Left lung (tissue), 4 donors: ENCODE measurements at regions not wholly inside any gene's neighbourhood (a gene's known extent, or its start where the extent isn't known, plus 50 kb on each side); places are given as distances from the start of the nearest gene placed in this dataset.
A peak's percentile ranks its signal among the peaks of the same experiment; 100 is the strongest.
"Not testable (repeated sequence)": the region's sequence is repeated elsewhere in the genome, so short reads cannot be mapped to it uniquely, and the experiment has no call there.

Experiments
- ATAC-seq: fragments of 200-7000 bp; cut with Tn5 transposase; one replicate; pipeline ENCODE4 v1.9.1; 2020; ENCODE audit warnings: moderate library complexity
- DNase-seq, 4 donors: peaks; one replicate each; pipeline ENCODE4 v3.0.0-alpha.2; 2013 to 2020
- H3K27ac ChIP-seq, 2 donors: fragments of 200-600 bp; sonication (generic) in 1 of 2; one replicate each; pipeline versions ENCODE4 v1.5.0 to v1.8.0; 2020 to 2021
- H3K27me3 ChIP-seq, 2 donors: fragments of 200-600 bp; sonication (generic) in 1 of 2; one replicate each; pipeline versions ENCODE4 v1.5.0 to v1.8.0; 2020 to 2021
- H3K36me3 ChIP-seq, 2 donors: fragments of 200-600 bp; sonication (generic) in 1 of 2; one replicate each; pipeline versions ENCODE4 v1.5.0 to v1.8.0; 2020 to 2021
- H3K4me1 ChIP-seq, 2 donors: fragments of 200-600 bp; one replicate each; pipeline ENCODE4 v1.8.0; 2021
- H3K4me3 ChIP-seq, 2 donors: fragments of 200-600 bp; sonication (generic) in 1 of 2; one replicate each; pipeline versions ENCODE4 v1.5.0 to v1.8.0; 2020 to 2021; ENCODE audit warnings: mild to moderate bottlenecking in 1 of 2
- H3K9me3 ChIP-seq, 2 donors: fragments of 200-600 bp; sonication (generic) in 1 of 2; one replicate each; pipeline versions ENCODE4 v1.5.0 to v1.8.0; 2020 to 2021
- intact Hi-C, 2 donors: fragments of 100-400 bp; cut with DNase I; formaldehyde crosslinking; loops; one replicate each; pipeline versions ENCODE4 v1.11.2 to v1.14.2; 2022
- TF ChIP-seq, protein P1 (sequence below), 2 donors: fragments of 200-600 bp; sonication (generic) in 1 of 2; IDR thresholded peaks; one replicate each; pipeline versions ENCODE4 v1.5.0 to v1.8.0; 2021; ENCODE audit warnings: antibody characterized with exemption in 2 of 2
- donor health status: DM: no; HTN: yes; CAD: no.
- donor health status: DM: no; HTN: no; CAD: no.

DNA sequence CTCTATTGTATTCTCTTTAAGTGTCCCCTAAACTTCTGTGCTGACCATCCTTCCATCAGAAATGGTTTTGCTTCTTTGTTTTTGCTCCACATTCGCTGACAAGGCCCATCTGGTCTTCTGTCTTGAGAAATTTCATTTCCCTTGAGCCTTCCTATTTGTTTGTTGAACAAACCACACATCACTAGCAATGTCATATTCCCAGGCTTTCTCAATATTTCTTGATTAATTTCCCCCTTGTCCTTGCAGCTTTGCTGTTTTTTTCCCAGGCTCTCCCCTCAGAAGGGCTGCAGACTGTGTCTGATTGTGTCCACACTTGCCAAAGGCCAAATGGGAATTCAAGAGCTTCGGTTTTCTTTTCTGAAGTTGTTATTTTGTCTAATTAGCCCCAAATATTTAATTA lies 158.9 kb downstream of the MID1IP1 start:
- DNase-seq = peak in 1 of 4 donors; percentile 14
- no peaks in the 10 kb centered on the region for H3K27me3 ChIP-seq
- TF ChIP-seq, protein P1, sequence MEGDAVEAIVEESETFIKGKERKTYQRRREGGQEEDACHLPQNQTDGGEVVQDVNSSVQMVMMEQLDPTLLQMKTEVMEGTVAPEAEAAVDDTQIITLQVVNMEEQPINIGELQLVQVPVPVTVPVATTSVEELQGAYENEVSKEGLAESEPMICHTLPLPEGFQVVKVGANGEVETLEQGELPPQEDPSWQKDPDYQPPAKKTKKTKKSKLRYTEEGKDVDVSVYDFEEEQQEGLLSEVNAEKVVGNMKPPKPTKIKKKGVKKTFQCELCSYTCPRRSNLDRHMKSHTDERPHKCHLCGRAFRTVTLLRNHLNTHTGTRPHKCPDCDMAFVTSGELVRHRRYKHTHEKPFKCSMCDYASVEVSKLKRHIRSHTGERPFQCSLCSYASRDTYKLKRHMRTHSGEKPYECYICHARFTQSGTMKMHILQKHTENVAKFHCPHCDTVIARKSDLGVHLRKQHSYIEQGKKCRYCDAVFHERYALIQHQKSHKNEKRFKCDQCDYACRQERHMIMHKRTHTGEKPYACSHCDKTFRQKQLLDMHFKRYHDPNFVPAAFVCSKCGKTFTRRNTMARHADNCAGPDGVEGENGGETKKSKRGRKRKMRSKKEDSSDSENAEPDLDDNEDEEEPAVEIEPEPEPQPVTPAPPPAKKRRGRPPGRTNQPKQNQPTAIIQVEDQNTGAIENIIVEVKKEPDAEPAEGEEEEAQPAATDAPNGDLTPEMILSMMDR (IDR thresholded peaks at IDR 0.05) = no peak

DNA sequence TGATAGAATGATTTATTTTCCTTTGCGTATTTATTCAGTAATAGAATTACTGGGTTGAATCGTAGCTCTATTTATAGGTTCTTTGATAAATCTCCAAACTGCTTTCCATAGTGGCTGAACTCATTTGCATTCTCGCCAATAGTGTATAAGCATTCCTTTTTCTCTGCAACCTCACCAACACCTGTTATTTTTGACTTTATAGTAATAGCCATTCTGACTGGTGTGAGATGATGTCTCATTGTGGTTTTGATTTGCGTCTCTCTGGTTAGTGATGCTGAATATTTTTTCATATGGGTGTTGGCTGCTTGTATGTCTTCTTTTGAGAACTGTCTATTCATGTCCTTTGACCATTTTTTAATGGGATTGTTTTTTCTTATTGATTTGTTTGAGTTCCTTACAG lies 160.7 kb downstream of the MID1IP1 start:
- intact Hi-C loops = no loop called here
- Histone ChIP-seq H3K36me3 (no peaks in the 10 kb centered on the region), H3K9me3 (peaks cover 0 to 6% of the 10 kb centered on the region in 2 donors), H3K27me3 (no peaks in the 10 kb centered on the region), H3K27ac (no peak overlapping the region), H3K4me3 (no peak overlapping the region), H3K4me1 (no peaks in the 10 kb centered on the region)
- ATAC-seq (no peak), DNase-seq (no peak)
- TF ChIP-seq, protein P1 (IDR thresholded peaks at IDR 0.05) = no peak

More for the DNA sequence above, 158.9 kb downstream of the MID1IP1 start:
- H3K27ac ChIP-seq = no peak overlapping the region
- no peaks in the 10 kb centered on the region for H3K36me3 ChIP-seq
- intact Hi-C loops = no loop called here
- no peak for ATAC-seq
- no peak overlapping the region for H3K4me3 ChIP-seq
- peaks cover 0 to 6% of the 10 kb centered on the region in 2 donors for H3K9me3 ChIP-seq
- no peaks in the 10 kb centered on the region for H3K4me1 ChIP-seq

DNA sequence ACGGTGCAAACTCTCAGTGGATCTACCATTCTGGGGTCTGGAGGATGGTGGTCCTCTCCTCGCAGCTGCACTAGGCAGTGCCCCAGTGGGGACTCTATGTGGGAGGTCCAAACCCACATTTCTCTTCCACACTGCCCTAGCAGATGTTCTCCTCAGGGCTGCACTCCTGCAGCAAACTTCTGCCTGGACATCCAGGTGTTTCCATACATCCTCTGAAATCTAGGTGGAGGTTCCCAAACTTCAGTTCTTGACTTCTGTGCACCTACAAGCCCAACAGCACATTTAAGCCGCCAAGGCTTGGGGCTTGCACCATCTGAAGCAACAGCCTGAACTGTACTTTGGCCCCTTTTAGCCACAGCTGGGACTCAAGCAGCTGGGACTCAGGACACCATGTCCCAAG lies 162.0 kb downstream of the MID1IP1 start:
- DNase-seq, H3K36me3 ChIP-seq, intact Hi-C loops, H3K4me1 ChIP-seq, H3K4me3 ChIP-seq, ATAC-seq, H3K27me3 ChIP-seq, H3K9me3 ChIP-seq, H3K27ac ChIP-seq: not testable (repeated sequence)

DNA sequence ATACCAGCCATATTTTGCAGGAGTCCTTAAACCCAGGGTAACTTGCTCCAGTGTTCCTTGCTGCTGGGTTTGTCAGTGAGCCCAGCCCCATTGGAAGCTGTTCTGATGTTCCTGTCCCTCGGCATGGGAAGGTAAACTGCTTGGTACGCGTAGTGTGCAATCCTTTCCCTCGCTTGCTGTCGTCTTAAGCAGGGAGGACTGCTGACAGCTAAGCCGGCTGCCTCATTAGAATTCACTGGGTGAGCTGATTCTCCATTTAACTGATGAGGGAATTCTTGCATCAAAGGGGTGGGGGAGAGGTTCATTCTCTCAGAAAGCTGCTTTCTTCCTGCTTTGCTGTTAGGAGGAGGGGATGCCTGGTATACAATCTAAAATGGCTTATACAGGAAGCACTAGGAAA lies 164.6 kb downstream of the MID1IP1 start:
- DNase-seq (no peak), ATAC-seq (no peak)
- peaks cover 0 to 6% of the 10 kb centered on the region in 2 donors for H3K9me3 ChIP-seq
- peaks cover 0 to 3% of the 10 kb centered on the region in 2 donors for H3K4me1 ChIP-seq
- no peaks in the 10 kb centered on the region for H3K36me3 ChIP-seq
- H3K27ac ChIP-seq = no peak overlapping the region
- TF ChIP-seq, protein P1 (IDR thresholded peaks at IDR 0.05) = no peak
- H3K4me3 ChIP-seq = no peak overlapping the region
- intact Hi-C loops = no loop called here
- no peaks in the 10 kb centered on the region for H3K27me3 ChIP-seq

DNA sequence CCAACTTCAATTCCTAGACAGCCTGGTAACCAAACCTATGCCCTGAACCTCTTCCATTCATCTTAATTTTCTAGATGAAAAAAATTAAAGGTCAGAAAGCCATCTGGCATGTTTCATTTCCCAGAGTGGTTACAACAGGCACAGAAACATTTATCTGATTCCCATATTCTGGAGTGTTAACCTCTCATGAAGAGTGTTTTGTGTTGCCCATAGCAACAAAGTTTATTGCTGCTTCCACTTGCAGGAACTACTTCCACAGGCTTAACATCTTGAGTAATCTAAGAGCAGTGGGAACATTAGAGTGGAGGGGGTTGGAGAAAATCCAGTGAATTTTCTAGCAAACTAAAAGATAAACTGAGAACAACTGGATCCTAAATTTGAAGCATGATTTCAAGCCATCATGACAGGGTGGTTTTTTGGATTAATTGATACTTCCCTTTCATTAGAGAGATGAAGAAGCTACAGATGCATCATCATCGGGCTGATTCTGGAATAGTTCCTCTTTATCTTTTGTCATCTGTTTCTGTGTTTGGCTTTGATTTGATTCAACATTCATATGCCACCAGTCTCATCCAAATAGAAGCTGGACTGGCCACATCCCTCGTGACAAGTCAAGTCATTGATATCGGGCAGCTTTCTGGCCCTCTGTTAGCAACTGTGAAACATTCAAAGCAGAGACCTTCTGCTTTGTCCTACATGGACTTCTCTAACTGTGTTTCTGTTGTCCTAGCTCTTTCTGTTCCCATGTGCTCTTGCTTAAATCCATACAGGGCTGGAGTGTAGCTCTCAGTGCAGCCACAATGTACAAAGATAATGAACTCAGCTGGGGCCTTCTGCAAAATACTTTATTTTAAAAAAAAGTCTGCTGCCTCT lies 167.3 kb downstream of the MID1IP1 start:
- Histone ChIP-seq H3K27ac (peak overlapping the region in 1 of 2 donors; percentile 28), H3K36me3 (no peaks in the 10 kb centered on the region), H3K9me3 (no peaks in the 10 kb centered on the region), H3K27me3 (no peaks in the 10 kb centered on the region), H3K4me3 (no peak overlapping the region), H3K4me1 (peaks cover 0 to 3% of the 10 kb centered on the region in 2 donors)
- ATAC-seq (peak; percentile 76), DNase-seq (peak in 1 of 4 donors; percentile 47)
- TF ChIP-seq, protein P1 (IDR thresholded peaks at IDR 0.05) = no peak
- intact Hi-C loops = no loop called here
